ENCODE measurements at regions not wholly inside any gene's neighbourhood (a gene's known extent, or its start where the extent isn't known, plus 50 kb on each side); places are given as distances from the start of the nearest gene placed in this dataset.
"Not testable (repeated sequence)": the region's sequence is repeated elsewhere in the genome, so short reads cannot be mapped to it uniquely, and the experiment has no call there.

- not testable (repeated sequence) for TF ChIP-seq SP1 (IDR thresholded peaks at IDR 0.05); HDGF (IDR thresholded peaks at IDR 0.05; ENCODE audit: borderline replicate concordance); FOXA1 (IDR thresholded peaks at IDR 0.05); L3MBTL2 (conservative IDR thresholded peaks at IDR 0.05); ELF4 (IDR thresholded peaks at IDR 0.05); BHLHE40 (IDR thresholded peaks at IDR 0.05; ENCODE audit: borderline replicate concordance); TARDBP (IDR thresholded peaks at IDR 0.05); NFRKB (IDR thresholded peaks at IDR 0.05); FOXK2 (IDR thresholded peaks at IDR 0.05); SUZ12 (IDR thresholded peaks at IDR 0.05)
- TF ChIP-seq, protein P1, sequence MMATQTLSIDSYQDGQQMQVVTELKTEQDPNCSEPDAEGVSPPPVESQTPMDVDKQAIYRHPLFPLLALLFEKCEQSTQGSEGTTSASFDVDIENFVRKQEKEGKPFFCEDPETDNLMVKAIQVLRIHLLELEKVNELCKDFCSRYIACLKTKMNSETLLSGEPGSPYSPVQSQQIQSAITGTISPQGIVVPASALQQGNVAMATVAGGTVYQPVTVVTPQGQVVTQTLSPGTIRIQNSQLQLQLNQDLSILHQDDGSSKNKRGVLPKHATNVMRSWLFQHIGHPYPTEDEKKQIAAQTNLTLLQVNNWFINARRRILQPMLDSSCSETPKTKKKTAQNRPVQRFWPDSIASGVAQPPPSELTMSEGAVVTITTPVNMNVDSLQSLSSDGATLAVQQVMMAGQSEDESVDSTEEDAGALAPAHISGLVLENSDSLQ (IDR thresholded peaks at IDR 0.05) = not testable (repeated sequence)
Measured at GRCh38 chr12:87194389-87194788, 834.8 kb downstream of the C12orf50 start.

Data from HEK293T (cell line).